HG03159 (cell line): ENCODE measurements at regions not wholly inside any gene's neighbourhood (a gene's known extent, or its start where the extent isn't known, plus 50 kb on each side); places are given as distances from the start of the nearest gene placed in this dataset.

Source experiments
- ATAC-seq: cut with Tn5 transposase; IDR thresholded peaks from one replicate; pipeline ENCODE4 v1.9.1; 2021; ENCODE audit warnings: mild to moderate bottlenecking, moderate library complexity; ENCODE audit not compliant: unreplicated experiment

DNA sequence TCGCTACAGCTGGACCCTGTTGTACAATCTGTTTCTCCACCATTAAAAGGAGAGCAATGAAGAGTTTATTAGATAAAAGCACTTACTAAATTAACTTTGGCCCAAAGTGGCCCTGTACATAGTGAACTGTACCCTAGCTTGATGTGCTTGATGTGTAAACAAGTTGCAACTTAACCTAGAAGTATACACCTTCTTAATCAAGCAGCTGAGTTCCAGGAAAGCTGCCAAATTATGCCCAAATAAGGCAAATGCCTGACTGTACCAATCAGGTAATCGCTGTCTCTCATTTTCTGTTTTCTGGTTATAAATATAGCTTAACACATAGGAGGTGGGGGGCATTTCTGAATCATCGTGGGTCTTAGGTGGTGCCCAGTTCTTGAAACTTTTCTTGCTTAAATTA lies 704.8 kb upstream of the CBLB start:
- ATAC-seq, result no peak

GRCh38 chr3:106575029-106575428 lies 706.2 kb upstream of the CBLB start:
- ATAC-seq, result no peak

DNA sequence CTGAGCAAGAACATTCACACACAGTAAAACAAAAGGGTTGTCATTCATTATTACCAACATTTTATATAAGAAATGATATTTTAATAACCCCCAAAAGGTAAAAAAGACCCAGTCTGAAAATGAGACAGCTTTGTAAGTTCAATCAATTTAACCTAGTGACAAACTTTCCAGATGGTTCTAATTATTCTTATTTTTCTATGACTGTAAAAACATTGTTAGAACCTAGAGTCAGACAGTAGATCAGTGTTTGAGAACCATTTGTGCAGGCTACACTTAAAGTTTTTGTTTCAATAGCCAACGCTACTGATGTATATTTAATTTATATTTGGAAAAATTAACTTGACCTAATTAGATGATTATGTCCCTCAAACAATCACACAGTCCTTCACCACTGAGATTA lies 708.4 kb upstream of the CBLB start:
- no peak for ATAC-seq

- ATAC-seq, result no peak
Observed at GRCh38 chr3:106578911-106579310, 710.1 kb upstream of the CBLB start.

GRCh38 chr3:106582151-106582550 lies 713.3 kb upstream of the CBLB start:
- no peak for ATAC-seq

GRCh38 chr3:106587551-106587950 lies 718.7 kb upstream of the CBLB start:
- no peak for ATAC-seq

- ATAC-seq, result no peak
Observed at GRCh38 chr3:106588739-106589138, 719.9 kb upstream of the CBLB start.

- no peak for ATAC-seq
Observed at GRCh38 chr3:106589311-106589942, 720.6 kb upstream of the CBLB start.

GRCh38 chr3:106590216-106590615 lies 721.4 kb upstream of the CBLB start:
- ATAC-seq, result no peak

DNA sequence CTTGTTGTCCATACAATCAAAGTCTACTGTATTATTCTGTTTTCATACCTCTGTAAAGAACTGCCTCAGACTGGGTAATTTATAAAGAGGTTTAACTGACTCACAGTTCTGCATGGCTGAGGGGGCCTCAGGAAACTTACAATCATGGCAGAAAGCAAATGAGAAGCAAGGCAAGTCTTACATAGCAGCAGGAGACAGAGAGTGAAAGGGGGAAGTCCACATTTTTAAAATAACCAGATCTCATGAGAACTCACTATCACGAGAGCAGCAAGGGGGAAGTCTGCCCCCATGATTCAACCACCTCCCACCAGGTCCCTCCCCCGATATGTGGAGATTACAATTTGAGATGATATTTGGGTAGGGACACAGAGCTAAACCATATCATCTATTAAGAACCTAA lies 724.6 kb upstream of the CBLB start:
- no peak for ATAC-seq

GRCh38 chr3:106609666-106610301 lies 741.0 kb upstream of the CBLB start:
- no peak for ATAC-seq

GRCh38 chr3:106610362-106610959 lies 741.6 kb upstream of the CBLB start:
- ATAC-seq, result no peak

- ATAC-seq, result no peak
Observed at GRCh38 chr3:106611116-106611515, 742.3 kb upstream of the CBLB start.

DNA sequence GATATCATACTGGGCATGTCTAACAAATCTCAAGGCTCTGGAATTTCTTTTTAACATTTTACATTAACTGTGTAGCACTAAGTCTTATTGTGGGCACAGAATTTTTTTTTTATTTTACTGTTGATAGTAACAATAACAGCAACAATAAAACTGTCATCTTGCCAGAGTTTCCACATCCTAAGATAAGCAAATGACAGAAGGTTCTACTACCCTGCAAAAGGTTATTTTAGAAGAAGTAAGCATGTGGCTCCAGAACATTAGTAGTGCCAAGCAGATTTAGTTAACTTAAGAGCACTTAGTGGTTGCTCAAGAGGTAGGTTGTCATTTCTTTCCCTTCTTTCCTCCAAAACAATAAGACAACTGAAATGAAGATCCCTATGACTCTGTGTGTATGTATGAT lies 743.0 kb upstream of the CBLB start:
- ATAC-seq, result no peak

DNA sequence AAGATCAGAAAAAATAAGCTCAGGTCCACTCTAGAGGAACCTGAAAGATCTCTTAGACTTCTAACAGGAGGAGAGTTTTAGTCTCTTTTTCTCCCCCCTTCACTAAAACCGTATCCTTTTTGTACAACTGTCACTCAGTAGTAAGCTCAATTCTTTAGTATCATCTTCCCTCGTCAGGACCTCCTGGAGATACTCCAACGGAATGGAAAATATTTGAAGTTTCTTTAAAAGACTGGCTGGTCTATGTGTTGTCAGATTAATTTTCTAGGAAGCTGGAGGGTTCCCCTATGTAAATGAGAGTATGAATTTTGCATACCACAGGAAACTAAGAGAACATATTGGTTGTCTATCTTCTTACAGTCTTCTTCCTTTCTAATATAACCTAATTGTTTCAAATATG lies 747.7 kb upstream of the CBLB start:
- ATAC-seq, result no peak

DNA sequence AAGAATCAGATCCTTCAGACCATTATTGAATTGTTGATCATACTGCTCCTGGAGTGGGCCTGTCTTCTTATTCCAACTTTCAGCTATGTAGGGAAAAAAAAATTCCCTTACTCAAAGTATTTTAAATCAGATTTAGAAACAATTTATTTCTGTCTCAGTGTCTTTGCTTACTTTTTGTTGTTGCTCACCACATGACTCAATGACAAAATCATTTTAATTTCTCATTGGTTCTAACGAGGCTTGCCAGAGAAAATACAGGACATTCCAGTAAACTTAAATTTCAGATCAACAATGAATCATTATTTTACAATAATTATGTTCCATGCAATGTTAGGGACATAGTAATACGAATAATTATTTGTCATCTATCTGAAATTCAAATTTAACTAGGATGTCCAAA lies 748.5 kb upstream of the CBLB start:
- ATAC-seq, result no peak

- ATAC-seq, result no peak
Observed at GRCh38 chr3:106620646-106621045, 751.8 kb upstream of the CBLB start.

GRCh38 chr3:106624154-106624553 lies 753.1 kb upstream of the CCDC54 start:
- ATAC-seq, result no peak

GRCh38 chr3:106628407-106628806 lies 748.8 kb upstream of the CCDC54 start:
- no peak for ATAC-seq

DNA sequence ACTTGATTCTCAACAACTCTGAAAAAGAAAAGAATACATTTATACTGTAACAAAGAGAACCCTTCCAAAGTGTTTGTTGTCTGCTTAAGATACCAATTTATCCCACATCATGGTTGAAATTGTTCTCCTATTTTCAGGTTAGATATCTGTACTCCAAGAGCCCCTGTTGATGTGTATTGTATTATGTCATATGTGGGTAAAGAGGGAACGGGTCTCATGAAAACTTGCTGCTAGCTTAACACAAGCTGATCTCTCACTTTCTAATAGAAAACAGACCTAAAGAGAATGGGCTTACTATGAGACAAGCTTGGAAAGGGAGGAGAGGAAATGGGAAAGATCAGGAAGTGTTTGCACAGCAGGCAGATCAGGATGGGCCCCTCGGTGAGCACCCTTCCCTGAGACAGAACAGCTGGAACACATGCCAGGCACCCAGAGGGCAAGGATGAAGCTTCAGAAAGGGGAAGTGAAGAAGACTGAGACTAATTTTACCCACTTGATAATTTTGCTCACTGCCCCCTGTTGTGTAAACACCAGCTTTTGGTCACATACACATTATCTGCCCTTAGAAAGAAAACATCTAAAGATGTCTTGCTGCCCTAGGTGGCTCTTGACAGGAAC lies 747.9 kb upstream of the CCDC54 start:
- peak; percentile 81 for ATAC-seq

DNA sequence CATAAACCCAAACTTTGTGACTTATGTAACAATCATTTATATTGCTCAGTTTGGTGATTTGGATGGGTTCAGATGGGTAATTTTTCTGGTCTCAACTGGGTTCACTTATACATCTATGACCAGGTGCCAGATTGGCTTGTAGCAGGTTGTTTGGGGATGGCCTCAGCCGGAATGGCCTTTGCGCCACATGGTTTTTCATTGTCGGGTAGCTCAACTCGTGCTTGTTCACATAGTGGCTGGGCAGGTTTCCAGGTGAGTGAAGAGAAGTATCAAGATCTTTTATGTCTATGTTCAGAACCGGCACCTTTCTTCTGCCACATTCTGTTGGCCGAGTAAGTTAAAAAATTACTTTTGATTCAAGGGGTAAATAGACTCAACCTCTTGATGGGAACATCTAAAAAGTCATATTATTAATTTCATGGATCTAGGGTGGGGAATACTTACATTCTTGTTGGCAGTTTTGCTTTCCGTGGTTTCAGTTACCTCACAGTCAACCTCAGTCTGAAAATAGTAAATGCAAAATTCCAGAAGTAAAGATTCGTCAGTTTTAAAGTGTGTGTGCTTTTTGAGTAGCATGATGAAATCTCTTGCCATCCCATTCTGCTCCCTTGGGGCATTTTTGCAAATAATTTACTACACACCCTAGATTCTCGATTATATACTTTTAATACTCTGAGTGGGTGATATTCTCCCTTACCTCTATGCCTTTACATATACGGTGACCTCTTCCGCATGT lies 745.7 kb upstream of the CCDC54 start:
- no peak for ATAC-seq
